Subcutaneous abdominal adipose tissue (tissue), 5 donors: ENCODE measurements at regions not wholly inside any gene's neighbourhood (a gene's known extent, or its start where the extent isn't known, plus 50 kb on each side); places are given as distances from the start of the nearest gene placed in this dataset.
A peak's percentile ranks its signal among the peaks of the same experiment; 100 is the strongest.

Source experiments
- H3K27ac ChIP-seq: one replicate; pipeline ENCODE4 v1.7.0; 2013; ENCODE audit warnings: low read depth, mild to moderate bottlenecking, inconsistent platforms, low read length, moderate library complexity
- H3K27me3 ChIP-seq, 5 donors: one replicate each; pipeline ENCODE4 v1.7.0; 2013; ENCODE audit warnings: low read length in 5 of 5, inconsistent platforms in 1 of 5; ENCODE audit not compliant: control insufficient read depth in 5 of 5, insufficient read depth in 4 of 5
- H3K36me3 ChIP-seq, 5 donors: one replicate each; pipeline ENCODE4 v1.7.0; 2013; ENCODE audit warnings: low read length in 5 of 5; ENCODE audit not compliant: control insufficient read depth in 5 of 5, insufficient read depth in 5 of 5
- H3K4me1 ChIP-seq, 5 donors: one replicate each; pipeline ENCODE4 v1.7.0; 2013; ENCODE audit warnings: low read length in 5 of 5, mild to moderate bottlenecking in 3 of 5, moderate library complexity in 1 of 5; ENCODE audit not compliant: control insufficient read depth in 5 of 5, insufficient read depth in 5 of 5
- H3K4me3 ChIP-seq, 5 donors: one replicate each; pipeline ENCODE4 v1.7.0; 2013; ENCODE audit warnings: low read length in 5 of 5, low read depth in 1 of 5
- H3K9ac ChIP-seq, 5 donors: one replicate each; pipeline ENCODE4 v1.7.0; 2013; ENCODE audit warnings: low read length in 5 of 5, mild to moderate bottlenecking in 4 of 5, moderate library complexity in 3 of 5
- H3K9me3 ChIP-seq, 5 donors: one replicate each; pipeline ENCODE4 v1.7.0; 2013; ENCODE audit warnings: low read length in 5 of 5; ENCODE audit not compliant: control insufficient read depth in 5 of 5
- donor health status: healthy.
- donor health status: healthy.
- donor health status: healthy.
- donor health status: healthy.
- donor health status: healthy.

- Histone ChIP-seq H3K36me3 (no peaks in the 10 kb centered on the region), H3K9ac (no peak overlapping the region), H3K4me1 (peaks cover 3 to 25% (median 12%) of the 10 kb centered on the region in 5 donors), H3K9me3 (peaks cover 0 to 4% (median 0%) of the 10 kb centered on the region in 5 donors), H3K4me3 (no peak overlapping the region), H3K27ac (no peak overlapping the region), H3K27me3 (no peaks in the 10 kb centered on the region)
Measured at GRCh38 chr1:234868296-234869147, 258.5 kb upstream of the IRF2BP2 start.

GRCh38 chr1:234866007-234866866, 256.3 kb upstream of the IRF2BP2 start:
- Histone ChIP-seq H3K4me1 (peaks cover 12 to 39% (median 25%) of the 10 kb centered on the region in 5 donors), H3K9me3 (peaks cover 0 to 4% (median 0%) of the 10 kb centered on the region in 5 donors), H3K9ac (no peak overlapping the region), H3K36me3 (no peaks in the 10 kb centered on the region), H3K27ac (no peak overlapping the region), H3K27me3 (no peaks in the 10 kb centered on the region), H3K4me3 (peak overlapping the region in 1 of 5 donors; percentile 38)

- H3K4me1 ChIP-seq: peaks cover 12 to 36% (median 25%) of the 10 kb centered on the region in 5 donors
- H3K27me3 ChIP-seq: no peaks in the 10 kb centered on the region
- no peak overlapping the region for H3K4me3 ChIP-seq
- H3K36me3 ChIP-seq: no peaks in the 10 kb centered on the region
- no peak overlapping the region for H3K27ac ChIP-seq
- no peak overlapping the region for H3K9ac ChIP-seq
- H3K9me3 ChIP-seq: peaks cover 0 to 6% (median 0%) of the 10 kb centered on the region in 5 donors
Measured at GRCh38 chr1:234865171-234866006, 255.4 kb upstream of the IRF2BP2 start.

GRCh38 chr1:234864116-234864515, 254.1 kb upstream of the IRF2BP2 start:
- Histone ChIP-seq H3K27me3 (no peaks in the 10 kb centered on the region), H3K36me3 (no peaks in the 10 kb centered on the region), H3K9me3 (peaks cover 0 to 6% (median 0%) of the 10 kb centered on the region in 5 donors), H3K4me1 (peaks cover 12 to 32% (median 25%) of the 10 kb centered on the region in 5 donors), H3K4me3 (no peak overlapping the region), H3K9ac (no peak overlapping the region), H3K27ac (no peak overlapping the region)

DNA sequence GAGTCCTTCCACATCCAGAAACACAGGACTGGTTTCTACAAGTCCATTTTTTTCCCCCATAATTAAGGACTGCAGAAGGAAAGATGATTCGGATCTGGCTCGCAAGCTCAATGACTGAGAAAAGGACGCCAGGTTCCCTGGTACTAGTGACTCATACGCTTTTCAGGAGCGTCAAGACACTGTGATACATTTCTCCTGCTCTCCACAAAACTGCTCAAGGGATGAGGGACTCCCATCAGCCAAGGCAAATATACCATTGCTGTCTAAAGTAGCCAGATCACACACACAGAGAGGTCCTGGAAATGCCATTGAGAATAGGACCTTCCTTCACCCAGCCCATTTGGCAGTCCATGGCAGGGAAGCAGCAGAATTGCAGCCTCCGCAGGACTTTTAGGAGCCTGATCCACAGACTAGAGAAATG, 253.6 kb upstream of the IRF2BP2 start:
- Histone ChIP-seq H3K9me3 (peaks cover 0 to 6% (median 0%) of the 10 kb centered on the region in 5 donors), H3K4me3 (no peak overlapping the region), H3K27me3 (no peaks in the 10 kb centered on the region), H3K27ac (peak overlapping the region; percentile 63), H3K36me3 (no peaks in the 10 kb centered on the region), H3K9ac (peak overlapping the region in 1 of 5 donors; percentile 59), H3K4me1 (peaks cover 12 to 32% (median 25%) of the 10 kb centered on the region in 5 donors)

- H3K4me3 ChIP-seq: peak overlapping the region; percentile 7 to 51 (median 40)
- peak overlapping the region in 2 of 5 donors; percentile 59 to 60 for H3K9ac ChIP-seq
- peaks cover 12 to 32% (median 25%) of the 10 kb centered on the region in 5 donors for H3K4me1 ChIP-seq
- H3K36me3 ChIP-seq: no peaks in the 10 kb centered on the region
- peaks cover 0 to 6% (median 0%) of the 10 kb centered on the region in 5 donors for H3K9me3 ChIP-seq
- H3K27ac ChIP-seq: peak overlapping the region; percentile 63
- H3K27me3 ChIP-seq: no peaks in the 10 kb centered on the region
Measured at GRCh38 chr1:234862944-234863515, 253.1 kb upstream of the IRF2BP2 start.

GRCh38 chr1:234862360-234862943, 252.5 kb upstream of the IRF2BP2 start:
- Histone ChIP-seq H3K4me3 (peak overlapping the region; percentile 7 to 51 (median 40)), H3K9me3 (peaks cover 0 to 6% (median 0%) of the 10 kb centered on the region in 5 donors), H3K36me3 (no peaks in the 10 kb centered on the region), H3K27me3 (no peaks in the 10 kb centered on the region), H3K4me1 (peaks cover 12 to 31% (median 25%) of the 10 kb centered on the region in 5 donors), H3K9ac (peak overlapping the region in 2 of 5 donors; percentile 59 to 60), H3K27ac (peak overlapping the region; percentile 63)

DNA sequence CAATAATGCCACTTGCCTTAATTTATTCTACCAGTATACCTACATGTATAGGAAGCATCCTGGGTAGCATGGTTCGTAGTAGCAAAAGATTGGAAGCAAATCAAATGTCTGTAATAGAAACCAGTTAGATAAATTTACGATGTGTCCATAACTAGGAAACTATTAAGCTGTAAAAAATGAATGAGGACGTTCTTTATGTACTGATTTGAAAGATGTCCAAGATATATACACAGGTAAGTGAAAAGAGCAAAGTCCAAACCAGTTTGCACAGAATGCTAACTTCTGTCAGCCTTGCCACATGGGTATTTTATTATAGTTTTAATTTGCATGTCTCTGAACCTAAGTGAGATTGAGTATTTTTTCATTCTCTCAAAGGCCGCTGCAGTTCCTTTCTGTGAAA, 251.8 kb upstream of the IRF2BP2 start:
- no peaks in the 10 kb centered on the region for H3K36me3 ChIP-seq
- H3K27ac ChIP-seq: no peak overlapping the region
- peaks cover 0 to 6% (median 0%) of the 10 kb centered on the region in 5 donors for H3K9me3 ChIP-seq
- H3K9ac ChIP-seq: no peak overlapping the region
- H3K4me1 ChIP-seq: peaks cover 12 to 30% (median 25%) of the 10 kb centered on the region in 5 donors
- H3K27me3 ChIP-seq: no peaks in the 10 kb centered on the region
- no peak overlapping the region for H3K4me3 ChIP-seq
